CD14-positive monocyte (primary cell): ENCODE measurements at regions not wholly inside any gene's neighbourhood (a gene's known extent, or its start where the extent isn't known, plus 50 kb on each side); places are given as distances from the start of the nearest gene placed in this dataset.

Source experiments
- DNase-seq, 3 donors: peaks; one replicate each; pipeline ENCODE4 v3.0.0-alpha.2; 2011 to 2022
- H2AFZ ChIP-seq: 2 replicates; pipeline ENCODE4 v1.6.0; 2012; ENCODE audit warnings: mild to moderate bottlenecking, low read depth, low read length, inconsistent platforms; ENCODE audit not compliant: insufficient read depth, poor library complexity, severe bottlenecking
- H3K27ac ChIP-seq, 2 donors: 1 replicate in 1 of 2; 2 replicates in 1 of 2; pipeline ENCODE4 v1.5.1; 2012 to 2013; ENCODE audit warnings: low read length in 2 of 2, control low read depth in 1 of 2, inconsistent platforms in 1 of 2, low read depth in 1 of 2, mild to moderate bottlenecking in 1 of 2
- H3K27me3 ChIP-seq, 2 donors: one replicate each; pipeline versions ENCODE4 v1.6.0 to v1.6.1; 2011 to 2013; ENCODE audit warnings: low read length in 2 of 2; ENCODE audit not compliant: control insufficient read depth in 2 of 2, insufficient read depth in 2 of 2
- H3K36me3 ChIP-seq, 2 donors: replicated peaks in 1 of 2; 1 replicate in 1 of 2; 2 replicates in 1 of 2; pipeline versions ENCODE4 v1.5.1 to v1.6.1; 2012 to 2013; ENCODE audit warnings: low read length in 2 of 2, control low read depth in 1 of 2, inconsistent platforms in 1 of 2, mild to moderate bottlenecking in 1 of 2; ENCODE audit not compliant: insufficient read depth in 2 of 2, control insufficient read depth in 1 of 2
- H3K4me1 ChIP-seq, 2 donors: 1 replicate in 1 of 2; 2 replicates in 1 of 2; pipeline versions ENCODE4 v1.5.1 to v1.6.1; 2012 to 2013; ENCODE audit warnings: low read length in 2 of 2, control low read depth in 1 of 2, inconsistent platforms in 1 of 2, mild to moderate bottlenecking in 1 of 2, moderate library complexity in 1 of 2; ENCODE audit not compliant: insufficient read depth in 2 of 2, control insufficient read depth in 1 of 2
- H3K4me2 ChIP-seq: replicated peaks from 2 replicates; pipeline ENCODE3; 2012; ENCODE audit warnings: low read length, moderate library complexity, mild to moderate bottlenecking; ENCODE audit not compliant: poor library complexity, severe bottlenecking; ENCODE audit errors: extremely low read depth
- H3K4me3 ChIP-seq, 3 experiments: fragments of 200-600 bp in 1 of 3; sonication (generic) in 1 of 3; replicated peaks in 1 of 3; 1 replicate in 2 of 3; 2 replicates in 1 of 3; pipeline ENCODE4 v1.5.1; 2011 to 2013; ENCODE audit warnings: low read length in 3 of 3, mild to moderate bottlenecking in 3 of 3, control low read depth in 2 of 3, low read depth in 2 of 3, inconsistent platforms in 1 of 3, moderate library complexity in 1 of 3
- H3K79me2 ChIP-seq: 2 replicates; pipeline ENCODE4 v1.6.0; 2012; ENCODE audit warnings: mild to moderate bottlenecking, control low read depth, inconsistent platforms, low read length, moderate library complexity; ENCODE audit not compliant: insufficient read depth
- H3K9ac ChIP-seq: 2 replicates; pipeline ENCODE4 v1.6.0; 2017; ENCODE audit warnings: low read length, mild to moderate bottlenecking; ENCODE audit not compliant: insufficient read depth, poor library complexity, severe bottlenecking
- H3K9me3 ChIP-seq, 2 donors: replicated peaks in 1 of 2; 1 replicate in 1 of 2; 2 replicates in 1 of 2; pipeline versions ENCODE4 v1.5.1 to v1.6.1; 2012 to 2013; ENCODE audit warnings: low read length in 2 of 2, control low read depth in 1 of 2; ENCODE audit not compliant: control insufficient read depth in 1 of 2, insufficient read depth in 1 of 2
- H4K20me1 ChIP-seq: 2 replicates; pipeline ENCODE4 v1.6.0; 2012; ENCODE audit warnings: mild to moderate bottlenecking, low read length, control low read depth, moderate library complexity; ENCODE audit not compliant: insufficient read depth
- H3K27ac Mint-ChIP-seq, 7 donors: one replicate each; pipeline ENCODE4 v1.8.0; 2020; ENCODE audit warnings: mild to moderate bottlenecking in 7 of 7, mixed read lengths in 7 of 7, moderate library complexity in 6 of 7, inconsistent platforms in 2 of 7
- H3K27me3 Mint-ChIP-seq, 3 donors: one replicate each; pipeline ENCODE4 v1.8.0; 2021 to 2022; ENCODE audit warnings: low read depth in 3 of 3, mild to moderate bottlenecking in 3 of 3, mixed read lengths in 3 of 3, moderate library complexity in 3 of 3, inconsistent platforms in 1 of 3
- H3K36me3 Mint-ChIP-seq, 2 donors: one replicate each; pipeline ENCODE4 v1.8.0; 2020; ENCODE audit warnings: mixed read lengths in 2 of 2, inconsistent platforms in 1 of 2, mild to moderate bottlenecking in 1 of 2
- H3K4me1 Mint-ChIP-seq: one replicate; pipeline ENCODE4 v1.8.0; 2020; ENCODE audit warnings: mild to moderate bottlenecking, mixed read lengths
- H3K4me3 Mint-ChIP-seq, 2 donors: one replicate each; pipeline ENCODE4 v1.8.0; 2020; ENCODE audit warnings: mild to moderate bottlenecking in 2 of 2, mixed read lengths in 2 of 2, moderate library complexity in 1 of 2
- H3K9me3 Mint-ChIP-seq, 7 donors: one replicate each; pipeline ENCODE4 v1.8.0; 2020 to 2022; ENCODE audit warnings: mixed read lengths in 7 of 7, mild to moderate bottlenecking in 6 of 7, moderate library complexity in 6 of 7, inconsistent platforms in 2 of 7
- WGBS: methylation state at CpG from one replicate; pipeline ENCODE4 v1.1.5; 2013; ENCODE audit warnings: missing lambda C conversion rate; ENCODE audit not compliant: insufficient coverage; 5-methylcytosine and 5-hydroxymethylcytosine counted together
- intact Hi-C, 2 donors: fragments of 100-400 bp; cut with micrococcal nuclease; formaldehyde crosslinking; loops; one replicate each; pipeline versions ENCODE4 v1.15.0 to v1.15.1; 2023
- TF ChIP-seq, protein P1 (sequence below): fragments of 200-600 bp; IDR thresholded peaks from one replicate; pipeline ENCODE4 v1.8.0; 2022; ENCODE audit warnings: antibody characterized with exemption, mild to moderate bottlenecking

DNA sequence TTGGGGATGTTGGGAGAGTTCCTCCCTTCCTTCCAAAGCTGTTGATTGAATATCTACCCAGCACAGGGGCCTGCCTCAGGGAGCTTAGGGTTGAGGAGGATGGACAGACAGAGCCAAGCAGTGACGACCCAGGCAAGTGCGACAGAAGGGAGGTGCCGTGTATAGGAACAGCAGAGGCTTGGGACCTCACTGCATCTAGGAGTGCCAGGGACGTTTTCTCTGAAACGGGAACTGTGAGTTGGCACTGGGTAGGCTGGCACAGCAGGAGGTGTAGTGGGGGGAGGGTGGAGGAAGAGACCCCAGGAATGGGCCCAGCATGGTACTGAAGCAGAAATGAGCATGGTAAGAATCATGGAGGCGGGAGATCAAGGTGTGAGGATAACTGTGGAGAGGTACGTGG lies 55.3 kb upstream of the MGMT start:
- Histone ChIP-seq H3K27ac (no peak overlapping the region), H3K4me1 (no peaks in the 10 kb centered on the region), H4K20me1 (no peaks in the 10 kb centered on the region), H3K9ac (no peak overlapping the region), H3K4me2 (no peak overlapping the region), H3K36me3 (no peaks in the 10 kb centered on the region), H2AFZ (no peak overlapping the region), H3K4me3 (no peak overlapping the region), H3K79me2 (no peaks in the 10 kb centered on the region), H3K9me3 (no peaks in the 10 kb centered on the region), H3K27me3 (peaks cover 0 to 3% of the 10 kb centered on the region in 2 donors)
- intact Hi-C loops, result no loop called here
- no peak for DNase-seq
- H3K4me1 Mint-ChIP-seq, result no peaks in the 10 kb centered on the region
- no peaks in the 10 kb centered on the region for H3K36me3 Mint-ChIP-seq
- H3K27me3 Mint-ChIP-seq, result peaks cover 7 to 14% (median 13%) of the 10 kb centered on the region in 3 donors
- H3K9me3 Mint-ChIP-seq, result no peaks in the 10 kb centered on the region
- TF ChIP-seq, protein P1, sequence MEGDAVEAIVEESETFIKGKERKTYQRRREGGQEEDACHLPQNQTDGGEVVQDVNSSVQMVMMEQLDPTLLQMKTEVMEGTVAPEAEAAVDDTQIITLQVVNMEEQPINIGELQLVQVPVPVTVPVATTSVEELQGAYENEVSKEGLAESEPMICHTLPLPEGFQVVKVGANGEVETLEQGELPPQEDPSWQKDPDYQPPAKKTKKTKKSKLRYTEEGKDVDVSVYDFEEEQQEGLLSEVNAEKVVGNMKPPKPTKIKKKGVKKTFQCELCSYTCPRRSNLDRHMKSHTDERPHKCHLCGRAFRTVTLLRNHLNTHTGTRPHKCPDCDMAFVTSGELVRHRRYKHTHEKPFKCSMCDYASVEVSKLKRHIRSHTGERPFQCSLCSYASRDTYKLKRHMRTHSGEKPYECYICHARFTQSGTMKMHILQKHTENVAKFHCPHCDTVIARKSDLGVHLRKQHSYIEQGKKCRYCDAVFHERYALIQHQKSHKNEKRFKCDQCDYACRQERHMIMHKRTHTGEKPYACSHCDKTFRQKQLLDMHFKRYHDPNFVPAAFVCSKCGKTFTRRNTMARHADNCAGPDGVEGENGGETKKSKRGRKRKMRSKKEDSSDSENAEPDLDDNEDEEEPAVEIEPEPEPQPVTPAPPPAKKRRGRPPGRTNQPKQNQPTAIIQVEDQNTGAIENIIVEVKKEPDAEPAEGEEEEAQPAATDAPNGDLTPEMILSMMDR, result no peak
- H3K27ac Mint-ChIP-seq, result peak overlapping the region in 1 of 7 donors; percentile 54
- no peak overlapping the region for H3K4me3 Mint-ChIP-seq
- 80% methylated on average over 5 of the region's 7 CpGs for WGBS

DNA sequence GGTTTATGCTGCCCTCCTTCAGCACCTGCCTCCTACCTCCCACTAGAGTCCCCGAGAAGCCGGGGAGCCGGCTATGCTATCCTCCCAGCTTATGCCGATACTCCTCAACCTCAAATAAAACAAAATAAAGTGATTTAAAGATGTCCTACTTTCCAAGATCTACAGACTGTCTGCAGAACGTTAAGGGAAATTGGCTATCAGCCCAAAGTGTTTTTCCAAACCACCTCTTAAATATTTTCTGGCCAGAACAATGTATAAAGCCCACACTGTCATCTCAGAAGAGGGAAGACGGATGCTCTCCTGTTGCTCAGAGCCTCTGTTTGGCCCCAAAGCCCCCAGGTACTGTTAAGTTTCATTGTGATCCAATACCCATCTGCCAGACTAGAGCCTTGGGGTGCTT lies 54.0 kb upstream of the MGMT start:
- no peaks in the 10 kb centered on the region for H3K4me1 Mint-ChIP-seq
- no peak overlapping the region for H3K4me3 Mint-ChIP-seq
- H3K27ac Mint-ChIP-seq, result no peak overlapping the region
- no peaks in the 10 kb centered on the region for H3K36me3 Mint-ChIP-seq
- Histone ChIP-seq H4K20me1 (no peaks in the 10 kb centered on the region), H3K36me3 (no peaks in the 10 kb centered on the region), H3K79me2 (no peaks in the 10 kb centered on the region), H3K9me3 (no peaks in the 10 kb centered on the region), H3K27me3 (no peaks in the 10 kb centered on the region), H3K27ac (no peak overlapping the region), H3K9ac (no peak overlapping the region), H3K4me2 (no peak overlapping the region), H3K4me3 (no peak overlapping the region), H2AFZ (no peak overlapping the region), H3K4me1 (no peaks in the 10 kb centered on the region)
- peaks cover 7 to 14% (median 13%) of the 10 kb centered on the region in 3 donors for H3K27me3 Mint-ChIP-seq
- TF ChIP-seq, protein P1, result no peak
- intact Hi-C loops, result no loop called here
- 94% methylated on average over 3 of the region's 6 CpGs for WGBS
- no peaks in the 10 kb centered on the region for H3K9me3 Mint-ChIP-seq
- no peak for DNase-seq
